Testis (tissue), 2 donors: ENCODE measurements at regions not wholly inside any gene's neighbourhood (a gene's known extent, or its start where the extent isn't known, plus 50 kb on each side); places are given as distances from the start of the nearest gene placed in this dataset.

ENCODE experiments used
- DNase-seq: peaks from one replicate; pipeline ENCODE4 v3.0.0-alpha.2; 2019
- H3K27ac ChIP-seq, 2 donors: fragments of 200-600 bp; sonication (generic); one replicate each; pipeline ENCODE4 v1.5.1; 2019
- H3K27me3 ChIP-seq: fragments of 200-600 bp; sonication (generic); one replicate; pipeline ENCODE4 v1.5.1; 2019
- H3K36me3 ChIP-seq: fragments of 200-600 bp; sonication (generic); one replicate; pipeline ENCODE4 v1.5.1; 2017; ENCODE audit warnings: low read depth; ENCODE audit errors: missing control alignments
- H3K4me1 ChIP-seq: fragments of 200-600 bp; sonication (generic); one replicate; pipeline ENCODE4 v1.5.1; 2019
- H3K4me3 ChIP-seq, 2 donors: fragments of 200-600 bp; sonication (generic); one replicate each; pipeline ENCODE4 v1.5.1; 2017 to 2019
- H3K9me3 ChIP-seq: fragments of 200-600 bp; sonication (generic); one replicate; pipeline ENCODE4 v1.5.1; 2017
- POLR2A ChIP-seq: fragments of 450-650 bp; IDR thresholded peaks from one replicate; pipeline ENCODE4 v1.6.1; 2017; ENCODE audit warnings: antibody characterized with exemption, mild to moderate bottlenecking, moderate library complexity
- WGBS, 2 donors: methylation state at CpG; one replicate each; pipeline ENCODE4 v1.1.5; 2018; 5-methylcytosine and 5-hydroxymethylcytosine counted together
- intact Hi-C: fragments of 100-400 bp; cut with DNase I; formaldehyde crosslinking; loops from one replicate; pipeline ENCODE4 v1.15.1; 2023; ENCODE audit warnings: low total_unique reads
- TF ChIP-seq, protein P1 (sequence below), 3 experiments: fragments of 450-650 bp in 2 of 3; fragments of 200-600 bp in 1 of 3; sonication (generic) in 1 of 3; IDR thresholded peaks; one replicate each; pipeline ENCODE4 v1.5.1; 2016 to 2019; ENCODE audit warnings: antibody characterized with exemption in 3 of 3, mild to moderate bottlenecking in 2 of 3, moderate library complexity in 1 of 3

DNA sequence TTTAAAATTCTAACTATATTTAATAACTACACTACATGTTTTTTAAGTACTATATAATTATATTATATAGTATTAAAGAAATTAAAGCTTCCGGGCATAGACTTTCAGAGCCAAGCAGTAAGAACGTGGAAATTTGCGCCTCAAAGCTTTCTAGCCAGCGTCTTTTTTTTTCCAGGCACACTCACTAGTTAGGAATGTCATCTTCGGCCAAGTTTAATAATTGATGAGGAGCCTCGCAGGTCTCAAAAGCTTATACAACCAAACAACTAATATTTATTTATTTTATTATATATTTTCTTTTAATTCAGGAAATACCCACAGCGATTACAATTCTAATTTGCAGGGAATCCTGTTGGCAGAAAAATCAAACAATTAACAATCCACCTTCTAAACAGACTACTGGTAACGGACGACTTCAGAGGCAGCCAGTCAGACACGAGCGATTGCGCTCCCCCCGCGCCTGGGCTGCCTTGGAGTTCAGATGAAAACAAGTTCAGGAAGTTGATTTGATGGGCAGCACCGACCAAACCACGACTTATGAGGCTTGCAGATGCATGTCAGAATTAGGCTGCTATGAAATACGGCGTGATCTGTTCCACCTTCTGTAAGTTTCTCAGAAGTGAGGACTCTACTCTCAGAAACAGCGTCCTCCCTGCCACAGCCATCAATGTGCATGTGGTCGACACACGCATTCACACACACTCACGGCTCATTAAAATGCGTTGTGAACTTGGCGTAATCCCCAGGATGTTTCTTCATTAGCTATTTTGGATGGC, 431.8 kb upstream of the MGMT start:
- Histone ChIP-seq H3K27me3 (peaks cover 3% of the 10 kb centered on the region), H3K9me3 (no peaks in the 10 kb centered on the region), H3K4me1 (peaks cover 4% of the 10 kb centered on the region), H3K36me3 (no peaks in the 10 kb centered on the region), H3K27ac (no peak overlapping the region), H3K4me3 (no peak overlapping the region)
- intact Hi-C loops = no loop called here
- 67% methylated on average over 24 of the region's 24 CpGs for WGBS, 2 donors
- TF ChIP-seq, protein P1, sequence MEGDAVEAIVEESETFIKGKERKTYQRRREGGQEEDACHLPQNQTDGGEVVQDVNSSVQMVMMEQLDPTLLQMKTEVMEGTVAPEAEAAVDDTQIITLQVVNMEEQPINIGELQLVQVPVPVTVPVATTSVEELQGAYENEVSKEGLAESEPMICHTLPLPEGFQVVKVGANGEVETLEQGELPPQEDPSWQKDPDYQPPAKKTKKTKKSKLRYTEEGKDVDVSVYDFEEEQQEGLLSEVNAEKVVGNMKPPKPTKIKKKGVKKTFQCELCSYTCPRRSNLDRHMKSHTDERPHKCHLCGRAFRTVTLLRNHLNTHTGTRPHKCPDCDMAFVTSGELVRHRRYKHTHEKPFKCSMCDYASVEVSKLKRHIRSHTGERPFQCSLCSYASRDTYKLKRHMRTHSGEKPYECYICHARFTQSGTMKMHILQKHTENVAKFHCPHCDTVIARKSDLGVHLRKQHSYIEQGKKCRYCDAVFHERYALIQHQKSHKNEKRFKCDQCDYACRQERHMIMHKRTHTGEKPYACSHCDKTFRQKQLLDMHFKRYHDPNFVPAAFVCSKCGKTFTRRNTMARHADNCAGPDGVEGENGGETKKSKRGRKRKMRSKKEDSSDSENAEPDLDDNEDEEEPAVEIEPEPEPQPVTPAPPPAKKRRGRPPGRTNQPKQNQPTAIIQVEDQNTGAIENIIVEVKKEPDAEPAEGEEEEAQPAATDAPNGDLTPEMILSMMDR (IDR thresholded peaks at IDR 0.05) = no peak
- no peak for TF ChIP-seq POLR2A
- DNase-seq = no peak

DNA sequence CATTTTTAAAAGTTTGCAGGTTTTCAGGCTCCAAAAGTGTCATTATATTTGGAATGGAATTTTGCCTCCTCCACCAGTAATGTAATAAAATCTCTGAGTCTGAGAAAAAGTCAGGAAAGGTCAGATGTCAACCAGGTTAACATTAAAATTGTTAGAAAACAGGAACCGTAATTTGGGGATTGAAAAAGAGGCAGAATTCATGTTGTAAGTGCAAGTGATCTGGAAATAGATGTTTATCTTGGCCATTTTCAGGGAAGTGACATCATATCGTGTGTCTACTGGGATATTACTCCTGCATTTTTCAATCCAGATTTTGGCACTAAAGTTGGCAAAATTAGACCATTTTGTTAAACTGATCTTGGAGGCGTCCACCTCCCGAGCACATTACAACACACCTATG, 428.5 kb upstream of the MGMT start:
- H3K36me3 ChIP-seq = no peaks in the 10 kb centered on the region
- H3K9me3 ChIP-seq = no peaks in the 10 kb centered on the region
- 79% methylated on average over 4 of the region's 4 CpGs; no CpG with 5 or more reads in 1 of the 2 donors for WGBS, 2 donors
- intact Hi-C loops = no loop called here
- DNase-seq = no peak
- no peak overlapping the region for H3K4me3 ChIP-seq
- no peak overlapping the region for H3K27ac ChIP-seq
- H3K27me3 ChIP-seq = peaks cover 3% of the 10 kb centered on the region
- no peaks in the 10 kb centered on the region for H3K4me1 ChIP-seq
- TF ChIP-seq POLR2A = no peak
- TF ChIP-seq, protein P1 (IDR thresholded peaks at IDR 0.05) = no peak

DNA sequence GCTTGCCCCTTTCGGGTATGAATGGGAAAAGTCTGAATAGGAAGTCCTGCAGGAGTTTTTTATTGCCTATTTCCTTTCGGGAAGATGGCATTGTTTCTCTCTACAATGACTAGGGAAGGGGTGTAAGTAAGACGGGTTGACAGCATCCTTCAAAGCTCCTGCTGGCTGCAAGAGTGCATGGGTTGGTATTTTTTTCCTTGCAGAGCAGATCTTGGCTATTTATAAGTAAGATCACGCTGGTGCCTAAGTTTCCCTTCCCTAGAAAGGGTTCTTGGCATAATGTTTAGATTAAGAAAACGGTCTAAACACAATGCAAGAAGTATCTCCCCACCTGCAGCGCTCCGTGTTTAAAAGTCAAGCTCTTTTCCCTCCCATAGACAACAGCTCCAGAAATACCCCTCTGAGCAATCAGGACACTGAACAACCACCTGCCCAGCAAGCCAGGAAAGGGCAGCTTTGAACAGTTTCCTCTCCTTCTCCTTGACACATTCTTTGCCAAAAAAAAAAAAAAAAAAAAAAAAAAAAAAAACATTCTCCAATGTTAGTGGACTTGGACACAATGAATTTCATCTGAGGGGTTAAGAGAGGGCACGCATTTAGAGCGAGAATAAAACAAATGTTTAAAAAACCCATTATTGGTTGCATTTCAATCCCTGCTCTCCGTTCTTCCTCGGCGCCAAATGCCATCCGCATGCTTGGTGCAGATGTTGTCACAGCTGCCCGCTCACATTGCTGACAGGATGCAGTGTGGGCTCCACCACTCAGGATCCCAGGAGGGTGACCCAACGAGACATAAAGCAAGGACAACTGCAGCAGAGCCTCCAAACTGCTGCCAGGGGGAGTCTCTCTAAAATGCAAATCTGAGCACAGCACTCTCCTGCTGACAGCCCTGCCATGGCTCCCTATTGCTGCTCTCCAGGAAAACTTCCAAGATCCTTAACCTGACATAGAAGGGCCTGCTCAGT, 427.4 kb upstream of the MGMT start:
- intact Hi-C loops = no loop called here

DNA sequence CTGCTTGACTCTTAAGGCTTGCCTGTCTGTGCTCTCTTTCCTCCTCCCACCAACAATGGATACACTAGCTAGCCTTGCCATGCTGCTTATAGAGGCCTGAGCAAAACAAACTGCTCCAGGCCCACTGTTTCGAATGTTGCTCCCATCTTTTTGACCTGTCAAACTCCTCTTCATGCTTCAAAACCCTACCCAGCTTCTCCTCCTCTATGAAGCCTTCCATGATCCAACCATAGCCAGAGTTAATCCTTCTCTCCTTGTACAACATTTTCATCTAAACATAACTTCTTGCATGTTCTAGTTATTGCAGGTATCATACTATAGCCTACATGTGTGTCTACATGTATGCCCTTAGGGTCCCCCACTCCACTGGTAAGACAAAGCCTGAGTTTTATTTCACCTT, 426.7 kb upstream of the MGMT start:
- Histone ChIP-seq H3K4me3 (no peak overlapping the region), H3K36me3 (no peaks in the 10 kb centered on the region), H3K27ac (no peak overlapping the region), H3K27me3 (no peaks in the 10 kb centered on the region), H3K4me1 (no peaks in the 10 kb centered on the region), H3K9me3 (no peaks in the 10 kb centered on the region)
- TF ChIP-seq POLR2A = no peak
- intact Hi-C loops = no loop called here
- WGBS, 2 donors = 85 to 88% methylated on average over 1 of the region's 1 CpG
- no peak for DNase-seq

More for the DNA sequence above, 427.4 kb upstream of the MGMT start:
- peaks cover 3% of the 10 kb centered on the region for H3K27me3 ChIP-seq
- TF ChIP-seq, protein P1 (IDR thresholded peaks at IDR 0.05) = no peak
- TF ChIP-seq POLR2A = no peak
- H3K27ac ChIP-seq = no peak overlapping the region
- 76 to 79% methylated on average over 14 to 15 of the region's 15 CpGs for WGBS, 2 donors
- no peak overlapping the region for H3K4me3 ChIP-seq
- no peaks in the 10 kb centered on the region for H3K36me3 ChIP-seq
- H3K9me3 ChIP-seq = no peaks in the 10 kb centered on the region
- no peaks in the 10 kb centered on the region for H3K4me1 ChIP-seq
- no peak for DNase-seq

DNA sequence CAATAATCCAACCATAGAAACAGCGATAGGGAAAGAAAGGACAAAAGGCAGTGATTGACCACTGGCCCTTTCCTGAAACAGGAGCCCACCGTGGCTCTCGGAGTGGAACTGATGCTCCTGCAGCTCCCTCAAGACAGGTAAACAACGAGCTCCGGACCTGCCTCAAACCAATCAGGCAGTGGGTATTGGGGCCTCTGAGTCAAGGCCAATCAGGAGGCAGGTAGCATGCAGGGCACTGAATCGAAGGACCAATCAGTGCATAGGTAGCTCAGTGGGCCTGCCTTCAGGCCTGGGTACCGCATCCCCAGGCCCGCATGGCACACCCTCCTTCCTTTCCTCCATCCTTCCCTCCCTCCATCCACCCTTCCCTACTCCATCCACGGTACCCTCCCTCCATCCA, 425.1 kb upstream of the MGMT start:
- H3K27me3 ChIP-seq = no peaks in the 10 kb centered on the region
- H3K36me3 ChIP-seq = no peaks in the 10 kb centered on the region
- 63 to 68% methylated on average over 9 of the region's 9 CpGs for WGBS, 2 donors
- H3K27ac ChIP-seq = no peak overlapping the region
- peak overlapping the region in 1 of 2 donors; percentile 34 for H3K4me3 ChIP-seq
- DNase-seq = peak; percentile 73
- TF ChIP-seq, protein P1 (IDR thresholded peaks at IDR 0.05) = no peak
- TF ChIP-seq POLR2A = no peak
- H3K4me1 ChIP-seq = no peaks in the 10 kb centered on the region
- H3K9me3 ChIP-seq = no peaks in the 10 kb centered on the region
- intact Hi-C loops = no loop called here
